A549 (cell line): ENCODE measurements at regions not wholly inside any gene's neighbourhood (a gene's known extent, or its start where the extent isn't known, plus 50 kb on each side); places are given as distances from the start of the nearest gene placed in this dataset.

Source experiments
- EHMT2 ChIP-seq: fragments of 200-600 bp; sonication (generic); IDR thresholded peaks from 2 replicates; pipeline ENCODE4 v1.6.1; 2016; ENCODE audit warnings: antibody characterized with exemption, low read depth, mild to moderate bottlenecking, moderate library complexity
- EP300 ChIP-seq, 2 experiments: fragments of >200 bp; sonication (Bioruptor Twin); formaldehyde crosslinking; IDR thresholded peaks; 2 replicates in 1 of 2; 3 replicates in 1 of 2; pipeline ENCODE4 v1.6.1; 2016 to 2017
- FOSB ChIP-seq: fragments of 250-450 bp; sonication (Bioruptor Pico); IDR thresholded peaks from 2 replicates; pipeline ENCODE4 v1.5.0; 2020; ENCODE audit warnings: mild to moderate bottlenecking, moderate library complexity
- FOXS1 ChIP-seq: fragments of 250-450 bp; sonication (Bioruptor Pico); IDR thresholded peaks from 2 replicates; pipeline ENCODE4 v1.5.0; 2020; ENCODE audit warnings: mild to moderate bottlenecking, moderate library complexity
- JUN ChIP-seq, 2 experiments: fragments of >200 bp; sonication (Bioruptor Twin); formaldehyde crosslinking; IDR thresholded peaks; 2 replicates in 1 of 2; 3 replicates in 1 of 2; pipeline ENCODE4 v1.6.1; 2016 to 2017
- NFE2L2 ChIP-seq: fragments of 150-350 bp; conservative IDR thresholded peaks from 2 replicates; pipeline ENCODE4 v1.6.1; 2014; ENCODE audit warnings: low read length
- POLR2A ChIP-seq: IDR thresholded peaks from 2 replicates; pipeline ENCODE4 v1.6.1; 2012; ENCODE audit warnings: mild to moderate bottlenecking, low read length
- RARB ChIP-seq: fragments of 250-450 bp; sonication (Bioruptor Pico); IDR thresholded peaks from 2 replicates; pipeline ENCODE4 v1.8.0; 2021; ENCODE audit warnings: mild to moderate bottlenecking, moderate library complexity
- RCOR1 ChIP-seq: fragments of 150-350 bp; IDR thresholded peaks from 2 replicates; pipeline ENCODE4 v1.6.1; 2014; ENCODE audit warnings: antibody characterized with exemption, low read length, low read depth
- RFX5 ChIP-seq: fragments of 450-650 bp; IDR thresholded peaks from 2 replicates; pipeline ENCODE4 v1.7.1; 2014; ENCODE audit warnings: antibody characterized with exemption, mild to moderate bottlenecking, moderate library complexity
- TF ChIP-seq, protein P1 (sequence below): fragments of >200 bp; sonication (Bioruptor Twin); formaldehyde crosslinking; IDR thresholded peaks from 3 replicates; pipeline ENCODE4 v1.5.1; 2016
- TF ChIP-seq, protein P2 (sequence below): fragments of 450-650 bp; IDR thresholded peaks from 2 replicates; pipeline ENCODE4 v1.6.1; 2014; ENCODE audit warnings: antibody characterized with exemption
- TF ChIP-seq, protein P3 (sequence below): fragments of 150-350 bp; IDR thresholded peaks from 2 replicates; pipeline ENCODE4 v1.6.1; 2014; ENCODE audit warnings: low read depth, mild to moderate bottlenecking, low read length
- TF ChIP-seq, protein P4 (sequence below): fragments of 200-600 bp; sonication (generic); IDR thresholded peaks from 2 replicates; pipeline ENCODE4 v1.6.1; 2016; ENCODE audit warnings: antibody characterized with exemption, mild to moderate bottlenecking, moderate library complexity

DNA sequence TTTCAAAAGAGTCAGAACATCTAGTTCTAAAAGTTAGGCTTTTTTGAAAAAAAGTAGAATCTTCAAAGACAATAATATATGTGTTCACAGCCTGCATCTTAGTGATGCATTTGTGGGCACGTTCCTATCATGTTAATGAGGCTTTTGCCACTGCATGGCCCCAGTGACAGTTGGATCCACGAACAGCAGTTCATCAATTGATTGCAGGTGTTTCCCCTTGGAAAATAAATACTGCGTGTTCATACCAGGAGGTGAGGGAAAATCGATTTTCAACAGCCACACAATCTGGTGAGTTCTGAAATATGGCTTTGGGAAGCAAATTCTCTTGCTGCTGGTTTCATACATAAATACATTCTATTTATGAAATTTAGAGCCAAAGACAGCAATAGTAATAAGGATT lies 343.8 kb upstream of the SLC10A2 start:
- TF ChIP-seq, protein P1, sequence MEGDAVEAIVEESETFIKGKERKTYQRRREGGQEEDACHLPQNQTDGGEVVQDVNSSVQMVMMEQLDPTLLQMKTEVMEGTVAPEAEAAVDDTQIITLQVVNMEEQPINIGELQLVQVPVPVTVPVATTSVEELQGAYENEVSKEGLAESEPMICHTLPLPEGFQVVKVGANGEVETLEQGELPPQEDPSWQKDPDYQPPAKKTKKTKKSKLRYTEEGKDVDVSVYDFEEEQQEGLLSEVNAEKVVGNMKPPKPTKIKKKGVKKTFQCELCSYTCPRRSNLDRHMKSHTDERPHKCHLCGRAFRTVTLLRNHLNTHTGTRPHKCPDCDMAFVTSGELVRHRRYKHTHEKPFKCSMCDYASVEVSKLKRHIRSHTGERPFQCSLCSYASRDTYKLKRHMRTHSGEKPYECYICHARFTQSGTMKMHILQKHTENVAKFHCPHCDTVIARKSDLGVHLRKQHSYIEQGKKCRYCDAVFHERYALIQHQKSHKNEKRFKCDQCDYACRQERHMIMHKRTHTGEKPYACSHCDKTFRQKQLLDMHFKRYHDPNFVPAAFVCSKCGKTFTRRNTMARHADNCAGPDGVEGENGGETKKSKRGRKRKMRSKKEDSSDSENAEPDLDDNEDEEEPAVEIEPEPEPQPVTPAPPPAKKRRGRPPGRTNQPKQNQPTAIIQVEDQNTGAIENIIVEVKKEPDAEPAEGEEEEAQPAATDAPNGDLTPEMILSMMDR = no peak
- TF ChIP-seq EHMT2 (no peak), FOSB (CRISPR knock-in tag) (no peak), EP300 (IDR thresholded peaks at IDR 0.05) (no peak), RCOR1 (no peak), JUN (IDR thresholded peaks at IDR 0.05) (no peak), POLR2A (no peak), FOXS1 (CRISPR knock-in tag) (no peak), RFX5 (no peak), RARB (CRISPR knock-in tag) (no peak), NFE2L2 (no peak)
- TF ChIP-seq, protein P2, sequence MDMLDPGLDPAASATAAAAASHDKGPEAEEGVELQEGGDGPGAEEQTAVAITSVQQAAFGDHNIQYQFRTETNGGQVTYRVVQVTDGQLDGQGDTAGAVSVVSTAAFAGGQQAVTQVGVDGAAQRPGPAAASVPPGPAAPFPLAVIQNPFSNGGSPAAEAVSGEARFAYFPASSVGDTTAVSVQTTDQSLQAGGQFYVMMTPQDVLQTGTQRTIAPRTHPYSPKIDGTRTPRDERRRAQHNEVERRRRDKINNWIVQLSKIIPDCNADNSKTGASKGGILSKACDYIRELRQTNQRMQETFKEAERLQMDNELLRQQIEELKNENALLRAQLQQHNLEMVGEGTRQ = no peak
- TF ChIP-seq, protein P3, sequence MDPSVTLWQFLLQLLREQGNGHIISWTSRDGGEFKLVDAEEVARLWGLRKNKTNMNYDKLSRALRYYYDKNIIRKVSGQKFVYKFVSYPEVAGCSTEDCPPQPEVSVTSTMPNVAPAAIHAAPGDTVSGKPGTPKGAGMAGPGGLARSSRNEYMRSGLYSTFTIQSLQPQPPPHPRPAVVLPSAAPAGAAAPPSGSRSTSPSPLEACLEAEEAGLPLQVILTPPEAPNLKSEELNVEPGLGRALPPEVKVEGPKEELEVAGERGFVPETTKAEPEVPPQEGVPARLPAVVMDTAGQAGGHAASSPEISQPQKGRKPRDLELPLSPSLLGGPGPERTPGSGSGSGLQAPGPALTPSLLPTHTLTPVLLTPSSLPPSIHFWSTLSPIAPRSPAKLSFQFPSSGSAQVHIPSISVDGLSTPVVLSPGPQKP = no peak
- TF ChIP-seq, protein P4, sequence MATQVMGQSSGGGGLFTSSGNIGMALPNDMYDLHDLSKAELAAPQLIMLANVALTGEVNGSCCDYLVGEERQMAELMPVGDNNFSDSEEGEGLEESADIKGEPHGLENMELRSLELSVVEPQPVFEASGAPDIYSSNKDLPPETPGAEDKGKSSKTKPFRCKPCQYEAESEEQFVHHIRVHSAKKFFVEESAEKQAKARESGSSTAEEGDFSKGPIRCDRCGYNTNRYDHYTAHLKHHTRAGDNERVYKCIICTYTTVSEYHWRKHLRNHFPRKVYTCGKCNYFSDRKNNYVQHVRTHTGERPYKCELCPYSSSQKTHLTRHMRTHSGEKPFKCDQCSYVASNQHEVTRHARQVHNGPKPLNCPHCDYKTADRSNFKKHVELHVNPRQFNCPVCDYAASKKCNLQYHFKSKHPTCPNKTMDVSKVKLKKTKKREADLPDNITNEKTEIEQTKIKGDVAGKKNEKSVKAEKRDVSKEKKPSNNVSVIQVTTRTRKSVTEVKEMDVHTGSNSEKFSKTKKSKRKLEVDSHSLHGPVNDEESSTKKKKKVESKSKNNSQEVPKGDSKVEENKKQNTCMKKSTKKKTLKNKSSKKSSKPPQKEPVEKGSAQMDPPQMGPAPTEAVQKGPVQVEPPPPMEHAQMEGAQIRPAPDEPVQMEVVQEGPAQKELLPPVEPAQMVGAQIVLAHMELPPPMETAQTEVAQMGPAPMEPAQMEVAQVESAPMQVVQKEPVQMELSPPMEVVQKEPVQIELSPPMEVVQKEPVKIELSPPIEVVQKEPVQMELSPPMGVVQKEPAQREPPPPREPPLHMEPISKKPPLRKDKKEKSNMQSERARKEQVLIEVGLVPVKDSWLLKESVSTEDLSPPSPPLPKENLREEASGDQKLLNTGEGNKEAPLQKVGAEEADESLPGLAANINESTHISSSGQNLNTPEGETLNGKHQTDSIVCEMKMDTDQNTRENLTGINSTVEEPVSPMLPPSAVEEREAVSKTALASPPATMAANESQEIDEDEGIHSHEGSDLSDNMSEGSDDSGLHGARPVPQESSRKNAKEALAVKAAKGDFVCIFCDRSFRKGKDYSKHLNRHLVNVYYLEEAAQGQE = no peak
